GM10266 (cell line): ENCODE measurements at regions not wholly inside any gene's neighbourhood (a gene's known extent, or its start where the extent isn't known, plus 50 kb on each side); places are given as distances from the start of the nearest gene placed in this dataset.
"Not testable (repeated sequence)": the region's sequence is repeated elsewhere in the genome, so short reads cannot be mapped to it uniquely, and the experiment has no call there.

Experiments
- DNase-seq: peaks from one replicate; pipeline ENCODE4 v3.0.0; 2012; ENCODE audit errors: extremely low spot score
- TF ChIP-seq, protein P1 (sequence below): IDR thresholded peaks from 2 replicates; pipeline ENCODE4 v1.5.1; 2012; ENCODE audit warnings: mild to moderate bottlenecking, low read depth; ENCODE audit not compliant: control insufficient read depth, insufficient read depth; ENCODE audit errors: missing control alignments

DNA sequence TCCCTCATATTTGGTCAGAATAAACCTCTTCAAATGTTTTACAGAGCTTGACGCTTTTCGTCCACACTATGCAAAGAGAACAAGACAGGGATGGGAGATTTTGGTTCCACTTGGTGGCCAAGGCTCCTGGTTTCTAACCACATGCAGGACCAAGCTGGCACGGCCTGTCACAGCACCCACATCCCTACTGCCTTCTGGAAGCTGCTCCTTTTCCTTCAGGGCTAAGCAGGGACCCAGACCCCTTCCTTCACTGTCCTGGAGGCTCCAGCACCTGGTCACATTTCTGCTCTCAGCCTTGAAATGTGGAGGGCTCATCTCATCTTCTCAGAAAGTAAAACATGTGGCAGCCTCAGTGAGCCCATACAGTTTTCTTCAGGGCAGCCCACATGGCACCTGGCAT, 50.4 kb upstream of the ARHGEF7 start:
- no peak for DNase-seq

DNA sequence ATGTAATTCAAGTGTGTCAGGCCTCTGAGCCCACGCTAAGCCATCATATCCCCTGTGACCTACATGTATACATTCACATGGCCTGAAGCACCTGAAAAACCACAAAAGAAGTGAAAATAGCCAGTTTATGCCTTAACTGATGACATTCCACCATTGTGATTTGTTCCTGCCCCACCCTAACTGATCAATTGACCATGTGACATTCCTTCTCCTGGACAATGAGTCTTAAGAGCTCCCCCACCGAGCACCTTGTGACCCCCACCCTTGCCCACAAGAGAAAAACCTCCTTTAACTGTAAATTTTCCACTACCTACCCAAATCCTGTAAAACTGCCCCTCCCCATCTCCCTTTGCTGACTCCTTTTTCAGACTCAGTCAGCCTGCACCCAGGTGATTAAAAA, 52.1 kb upstream of the ARHGEF7 start:
- TF ChIP-seq, protein P1, sequence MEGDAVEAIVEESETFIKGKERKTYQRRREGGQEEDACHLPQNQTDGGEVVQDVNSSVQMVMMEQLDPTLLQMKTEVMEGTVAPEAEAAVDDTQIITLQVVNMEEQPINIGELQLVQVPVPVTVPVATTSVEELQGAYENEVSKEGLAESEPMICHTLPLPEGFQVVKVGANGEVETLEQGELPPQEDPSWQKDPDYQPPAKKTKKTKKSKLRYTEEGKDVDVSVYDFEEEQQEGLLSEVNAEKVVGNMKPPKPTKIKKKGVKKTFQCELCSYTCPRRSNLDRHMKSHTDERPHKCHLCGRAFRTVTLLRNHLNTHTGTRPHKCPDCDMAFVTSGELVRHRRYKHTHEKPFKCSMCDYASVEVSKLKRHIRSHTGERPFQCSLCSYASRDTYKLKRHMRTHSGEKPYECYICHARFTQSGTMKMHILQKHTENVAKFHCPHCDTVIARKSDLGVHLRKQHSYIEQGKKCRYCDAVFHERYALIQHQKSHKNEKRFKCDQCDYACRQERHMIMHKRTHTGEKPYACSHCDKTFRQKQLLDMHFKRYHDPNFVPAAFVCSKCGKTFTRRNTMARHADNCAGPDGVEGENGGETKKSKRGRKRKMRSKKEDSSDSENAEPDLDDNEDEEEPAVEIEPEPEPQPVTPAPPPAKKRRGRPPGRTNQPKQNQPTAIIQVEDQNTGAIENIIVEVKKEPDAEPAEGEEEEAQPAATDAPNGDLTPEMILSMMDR = no peak
- DNase-seq = no peak

More for the DNA sequence above, 50.4 kb upstream of the ARHGEF7 start:
- TF ChIP-seq, protein P1 = no peak

DNA sequence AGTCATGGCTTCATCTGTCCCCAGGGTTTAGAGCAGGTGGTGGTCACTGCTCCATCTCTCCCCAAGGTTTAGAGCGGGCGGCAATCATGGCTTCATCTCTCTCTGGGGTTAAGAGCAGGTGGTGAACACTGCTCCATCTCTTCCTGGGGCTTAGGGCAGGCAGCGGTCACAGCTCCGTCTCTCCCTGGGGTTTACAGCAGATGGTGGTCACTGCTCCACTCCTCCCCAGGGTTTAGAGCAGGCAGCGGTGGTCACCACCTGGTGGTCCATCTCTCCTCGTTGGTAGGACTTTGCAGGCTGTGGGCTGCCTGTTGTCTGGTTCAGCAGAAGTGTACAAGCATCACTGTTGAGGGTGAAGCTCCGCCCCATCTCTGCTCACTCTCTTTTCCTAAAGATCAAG, 52.8 kb upstream of the ARHGEF7 start:
- no peak for DNase-seq
- TF ChIP-seq, protein P1 = no peak

DNA sequence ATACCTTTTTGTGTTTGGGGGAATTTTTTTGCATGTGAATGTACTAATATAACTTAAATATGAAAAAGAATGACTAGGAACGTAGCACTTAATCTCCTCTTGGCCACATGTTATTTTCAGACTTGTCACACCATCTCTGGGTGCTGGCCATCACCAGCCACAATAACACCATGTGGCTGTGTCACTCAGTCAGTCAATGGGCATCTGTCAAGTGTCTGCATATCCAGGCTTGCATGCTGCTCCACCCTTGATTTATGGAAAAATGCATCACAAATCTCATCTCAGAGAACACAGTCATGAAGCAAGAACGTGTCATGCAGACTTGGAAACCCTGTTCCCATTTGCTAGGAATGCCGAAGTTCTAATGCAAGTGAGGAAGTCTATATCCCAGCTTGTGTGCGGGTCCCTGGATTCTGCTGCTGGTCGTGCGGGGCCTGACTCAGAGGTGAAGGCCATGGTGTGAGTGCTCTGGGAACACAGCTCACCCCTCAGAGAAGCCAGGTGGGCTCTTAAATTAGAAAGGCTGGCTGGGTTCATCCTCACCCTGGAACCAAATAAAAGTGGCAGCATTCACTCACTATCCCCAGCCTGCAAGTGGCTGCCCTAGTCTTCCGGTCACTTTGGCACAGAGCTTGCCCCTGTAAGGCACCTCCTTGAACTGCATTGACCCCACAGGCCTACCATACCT, 53.6 kb upstream of the ARHGEF7 start:
- TF ChIP-seq, protein P1 = no peak
- DNase-seq = no peak

DNA sequence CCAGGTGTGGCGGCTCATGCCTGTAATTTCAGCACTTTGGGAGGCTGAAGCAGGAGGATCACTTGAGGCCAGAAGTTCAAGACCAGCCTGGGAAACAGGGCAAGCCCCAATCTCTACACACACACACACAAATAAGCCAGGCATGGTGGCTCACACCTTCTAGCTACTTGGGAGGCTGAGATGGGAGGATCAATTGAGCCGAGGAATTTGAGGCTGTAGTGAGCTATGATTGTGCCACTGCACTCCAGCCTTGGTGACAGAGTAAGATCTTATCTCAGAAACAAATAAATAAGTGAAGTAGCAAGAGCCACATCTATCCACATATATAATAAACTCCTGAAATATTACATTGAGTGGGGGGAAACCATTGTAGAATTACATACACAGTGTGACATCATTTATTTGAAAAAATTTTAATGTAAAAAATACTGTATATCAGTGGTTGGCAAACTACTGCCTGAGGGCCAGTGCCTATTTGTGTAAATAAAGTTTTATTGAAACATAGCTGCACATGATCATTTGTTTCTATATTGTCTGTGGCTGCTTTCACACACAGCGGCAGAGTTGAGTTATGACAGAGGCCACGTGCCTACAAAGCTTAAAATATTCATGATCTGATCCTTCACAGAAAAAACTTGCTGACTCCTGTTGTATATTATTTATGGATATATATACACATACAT, 54.7 kb upstream of the ARHGEF7 start:
- TF ChIP-seq, protein P1 = no peak
- DNase-seq = no peak

DNA sequence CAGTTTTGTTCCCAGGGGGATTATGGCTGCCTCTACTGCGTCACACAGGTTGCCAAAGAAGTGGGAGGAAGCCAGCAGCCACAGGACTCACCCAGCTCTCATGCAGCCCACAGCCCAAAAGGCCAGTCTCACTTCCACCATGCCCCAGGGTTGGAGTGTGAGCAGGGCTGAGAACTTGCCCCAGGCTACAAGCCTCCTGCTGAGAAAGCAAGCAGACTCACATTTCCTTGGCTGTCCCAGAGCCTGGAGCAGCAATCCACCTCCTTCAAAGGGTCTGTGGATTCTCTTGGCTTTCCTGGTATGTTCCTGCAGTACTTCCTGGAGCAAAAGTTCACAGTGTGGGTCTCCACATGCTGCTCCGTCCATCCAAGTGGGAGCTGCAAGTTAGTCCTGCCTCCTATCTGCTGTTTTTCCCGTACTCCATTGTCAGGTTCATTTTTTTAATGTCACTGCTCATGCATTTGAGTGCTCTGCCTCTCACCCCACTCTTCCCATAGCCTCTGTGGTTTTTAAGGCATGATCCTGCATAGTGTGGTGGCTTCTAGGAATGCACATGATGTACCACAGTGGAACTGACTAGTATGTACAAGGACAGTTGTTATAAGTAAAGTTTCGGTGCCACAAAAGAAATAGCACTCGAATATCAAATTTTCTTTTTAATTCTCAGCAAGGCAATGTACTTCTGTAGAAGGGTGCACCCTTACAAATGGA, 56.2 kb upstream of the ARHGEF7 start:
- no peak for DNase-seq
- TF ChIP-seq, protein P1 = no peak

DNA sequence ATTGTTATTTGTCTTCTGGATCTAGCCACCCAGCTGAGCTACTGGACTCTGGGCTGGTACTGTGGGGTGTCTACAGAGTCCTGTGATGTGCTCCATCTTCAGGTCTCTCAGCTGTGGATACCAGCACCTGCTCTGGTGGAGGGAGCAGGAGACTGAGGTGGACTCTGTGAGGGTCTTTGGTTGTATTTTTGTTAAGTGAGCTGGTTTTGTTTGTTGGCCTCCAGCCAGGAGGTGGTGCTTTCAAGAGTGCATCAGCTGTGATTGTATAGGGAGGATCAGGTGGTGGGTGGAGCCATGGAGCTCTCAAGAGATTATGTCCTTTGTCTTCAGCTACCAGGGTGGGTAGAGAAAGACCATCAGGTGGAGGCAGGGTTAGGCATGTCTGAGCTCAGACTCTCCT, 56.8 kb upstream of the ARHGEF7 start:
- DNase-seq = not testable (repeated sequence)

DNA sequence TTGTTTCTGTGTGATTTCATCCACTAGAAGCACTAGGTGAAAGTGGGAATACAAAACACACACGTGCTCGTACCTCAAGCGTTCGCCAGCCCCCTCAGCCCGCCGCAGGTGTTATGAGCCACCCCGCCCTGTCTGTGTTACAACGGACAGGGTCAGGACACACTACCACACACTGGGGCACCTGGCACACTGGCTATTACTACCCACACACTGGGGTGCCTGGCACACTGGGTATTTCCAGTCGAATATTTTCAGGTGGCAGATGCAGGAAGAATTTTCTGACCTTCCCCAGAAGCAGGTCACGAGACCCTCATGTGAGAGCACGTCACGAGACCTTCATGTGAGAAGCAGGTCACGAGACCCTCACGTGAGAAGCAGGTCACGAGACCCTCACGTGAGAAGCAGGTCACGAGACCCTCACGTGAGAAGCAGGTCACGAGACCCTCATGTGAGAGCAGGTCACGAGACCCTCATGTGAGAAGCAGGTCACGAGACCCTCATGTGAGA, 63.3 kb upstream of the ARHGEF7 start:
- not testable (repeated sequence) for DNase-seq
